ENCODE measurements at regions not wholly inside any gene's neighbourhood (a gene's known extent, or its start where the extent isn't known, plus 50 kb on each side); places are given as distances from the start of the nearest gene placed in this dataset.

DNA sequence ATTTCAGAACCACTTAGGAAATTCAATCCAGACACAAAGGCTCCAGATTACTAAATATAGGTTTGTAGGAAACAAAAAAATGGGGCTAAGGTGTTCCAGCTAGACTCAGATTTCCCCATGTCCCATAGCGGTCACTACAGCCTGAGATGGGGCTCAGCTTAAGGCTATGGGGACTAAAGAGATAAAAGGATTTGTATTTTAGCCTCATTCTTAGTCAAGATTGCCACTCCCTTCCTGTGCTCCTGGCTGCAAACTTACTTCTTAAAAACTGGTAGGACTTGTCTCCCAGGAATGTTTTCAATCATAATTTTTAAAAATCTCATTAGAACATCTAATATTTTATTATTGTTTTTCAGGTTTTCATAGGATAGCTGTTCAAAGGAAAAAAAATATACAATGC is 253.8 kb upstream of the DAB2 start:
- peaks cover 5% of the 10 kb centered on the region for H3K27me3 ChIP-seq (replicated peaks; ENCODE audit: insufficient read depth, low read depth, low read length, poor library complexity)
- ChIA-PET POLR2A (ENCODE audit: low non-redundant PET) (interaction anchor here (0.6 kb wide), 1 partner anchor 504 kb away, joined by 3 read pairs; no protein-coding TSS in a partner anchor), CTCF (no interaction called here)
- intact Hi-C loops (cut with micrococcal nuclease; ENCODE audit: unreplicated experiment), result no loop called here
- no peaks in the 10 kb centered on the region for H3K36me3 ChIP-seq (ENCODE audit: insufficient read depth, low read length, poor library complexity, severe bottlenecking)
- no peaks in the 10 kb centered on the region for H3K4me1 ChIP-seq (ENCODE audit: insufficient read depth, low read length, poor library complexity, severe bottlenecking)
- no peak for DNase-seq (ENCODE audit: low spot score)
- BruUV-seq (replicated peaks), result no TSS peak
- TF ChIP-seq, protein P1, sequence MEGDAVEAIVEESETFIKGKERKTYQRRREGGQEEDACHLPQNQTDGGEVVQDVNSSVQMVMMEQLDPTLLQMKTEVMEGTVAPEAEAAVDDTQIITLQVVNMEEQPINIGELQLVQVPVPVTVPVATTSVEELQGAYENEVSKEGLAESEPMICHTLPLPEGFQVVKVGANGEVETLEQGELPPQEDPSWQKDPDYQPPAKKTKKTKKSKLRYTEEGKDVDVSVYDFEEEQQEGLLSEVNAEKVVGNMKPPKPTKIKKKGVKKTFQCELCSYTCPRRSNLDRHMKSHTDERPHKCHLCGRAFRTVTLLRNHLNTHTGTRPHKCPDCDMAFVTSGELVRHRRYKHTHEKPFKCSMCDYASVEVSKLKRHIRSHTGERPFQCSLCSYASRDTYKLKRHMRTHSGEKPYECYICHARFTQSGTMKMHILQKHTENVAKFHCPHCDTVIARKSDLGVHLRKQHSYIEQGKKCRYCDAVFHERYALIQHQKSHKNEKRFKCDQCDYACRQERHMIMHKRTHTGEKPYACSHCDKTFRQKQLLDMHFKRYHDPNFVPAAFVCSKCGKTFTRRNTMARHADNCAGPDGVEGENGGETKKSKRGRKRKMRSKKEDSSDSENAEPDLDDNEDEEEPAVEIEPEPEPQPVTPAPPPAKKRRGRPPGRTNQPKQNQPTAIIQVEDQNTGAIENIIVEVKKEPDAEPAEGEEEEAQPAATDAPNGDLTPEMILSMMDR (conservative IDR thresholded peaks at IDR 0.05; ENCODE audit: low read depth, low read length), result no peak
- no peak for TF ChIP-seq EZH2 (IDR thresholded peaks at IDR 0.05; ENCODE audit: borderline replicate concordance, low read depth, low read length, poor library complexity, severe bottlenecking)
- H3K9me3 ChIP-seq (ENCODE audit: low read depth, low read length, poor library complexity, severe bottlenecking), result no peaks in the 10 kb centered on the region
- H3K4me3 ChIP-seq (ENCODE audit: low read depth, low read length, poor library complexity, severe bottlenecking), result no peak overlapping the region
- no peak overlapping the region for H3K27ac ChIP-seq (ENCODE audit: low read depth, low read length, poor library complexity, severe bottlenecking)

DNA sequence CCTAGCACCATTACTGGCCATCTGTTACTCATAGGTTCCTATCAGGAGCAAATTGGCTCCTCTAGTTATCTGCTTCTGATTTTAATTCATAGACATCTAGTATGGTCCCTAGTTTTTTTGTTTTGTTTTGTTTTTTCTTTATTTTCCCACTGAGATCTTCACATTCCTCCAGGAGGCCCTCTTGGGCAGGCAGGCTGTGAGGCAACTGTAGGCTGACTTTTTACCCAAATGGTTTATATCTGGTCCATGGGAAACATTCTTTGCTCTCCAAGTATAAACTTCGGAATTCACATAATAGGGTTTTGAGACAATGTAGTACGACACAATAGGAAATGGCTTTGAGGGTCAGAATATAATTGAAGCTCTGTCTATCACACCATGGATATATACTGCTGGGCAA is 250.9 kb upstream of the DAB2 start:
- Histone ChIP-seq H3K4me1 (ENCODE audit: insufficient read depth, low read length, poor library complexity, severe bottlenecking) (no peaks in the 10 kb centered on the region), H3K4me3 (ENCODE audit: low read depth, low read length, poor library complexity, severe bottlenecking) (no peak overlapping the region), H3K36me3 (ENCODE audit: insufficient read depth, low read length, poor library complexity, severe bottlenecking) (no peaks in the 10 kb centered on the region), H3K9me3 (ENCODE audit: low read depth, low read length, poor library complexity, severe bottlenecking) (no peaks in the 10 kb centered on the region), H3K27me3 (replicated peaks; ENCODE audit: insufficient read depth, low read depth, low read length, poor library complexity) (peaks cover 3% of the 10 kb centered on the region), H3K27ac (ENCODE audit: low read depth, low read length, poor library complexity, severe bottlenecking) (no peak overlapping the region)
- ChIA-PET POLR2A (ENCODE audit: low non-redundant PET) (no interaction called here), CTCF (no interaction called here)
- intact Hi-C loops (cut with micrococcal nuclease; ENCODE audit: unreplicated experiment), result no loop called here
- TF ChIP-seq EZH2 (IDR thresholded peaks at IDR 0.05; ENCODE audit: borderline replicate concordance, low read depth, low read length, poor library complexity, severe bottlenecking), result no peak
- TF ChIP-seq, protein P1 (conservative IDR thresholded peaks at IDR 0.05; ENCODE audit: low read depth, low read length), result no peak
- no TSS peak for BruUV-seq (replicated peaks)
- DNase-seq (ENCODE audit: low spot score), result no peak

DNA sequence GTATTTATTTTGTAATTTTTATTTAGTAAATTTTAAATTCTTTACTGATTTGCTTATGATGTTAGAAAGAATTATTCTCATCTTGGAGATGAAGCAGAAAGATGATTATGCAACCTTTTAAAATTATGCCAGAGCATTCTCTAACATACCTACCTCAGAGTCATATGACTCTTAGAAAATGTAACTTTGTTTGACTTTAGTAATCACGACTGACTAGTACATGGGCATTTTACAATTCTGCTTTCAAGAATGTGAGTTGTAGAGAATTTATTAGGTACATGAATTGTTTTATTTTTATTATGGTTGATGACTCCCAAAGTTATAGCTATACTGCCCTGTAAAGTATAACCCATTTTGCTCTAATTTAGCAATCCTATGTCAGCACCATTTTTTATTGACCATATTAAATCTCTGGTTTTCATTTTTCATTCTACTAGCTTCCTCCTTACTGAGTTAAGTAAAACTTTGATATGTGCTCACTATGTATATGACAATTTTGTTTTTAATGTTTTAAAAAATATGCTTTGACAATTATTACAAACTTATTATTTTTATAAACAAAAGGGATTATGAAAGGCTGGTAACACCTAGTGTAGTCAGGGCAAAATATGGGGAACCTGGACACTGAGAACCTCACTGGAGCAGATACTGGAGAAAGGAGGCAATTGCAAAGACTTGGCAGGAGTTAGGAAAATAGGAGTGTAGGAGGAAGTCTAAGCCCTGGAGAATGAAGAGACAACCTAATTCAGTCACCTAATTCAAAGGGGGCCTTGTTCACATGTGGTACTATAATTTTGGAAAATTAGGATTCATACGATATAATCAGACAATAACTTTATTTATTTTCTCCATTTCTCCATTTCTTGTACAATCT is 249.7 kb upstream of the DAB2 start:
- intact Hi-C loops (cut with micrococcal nuclease; ENCODE audit: unreplicated experiment), result no loop called here
- ChIA-PET CTCF (interaction anchor here (0.6 kb wide), 1 partner anchor 378 kb away, joined by 4 read pairs; no protein-coding TSS in a partner anchor), POLR2A (ENCODE audit: low non-redundant PET) (no interaction called here)
- H3K9me3 ChIP-seq (ENCODE audit: low read depth, low read length, poor library complexity, severe bottlenecking), result no peaks in the 10 kb centered on the region
- H3K27me3 ChIP-seq (replicated peaks; ENCODE audit: insufficient read depth, low read depth, low read length, poor library complexity), result no peaks in the 10 kb centered on the region
- H3K4me1 ChIP-seq (ENCODE audit: insufficient read depth, low read length, poor library complexity, severe bottlenecking), result no peaks in the 10 kb centered on the region
- TF ChIP-seq, protein P1 (conservative IDR thresholded peaks at IDR 0.05; ENCODE audit: low read depth, low read length), result no peak
- TF ChIP-seq EZH2 (IDR thresholded peaks at IDR 0.05; ENCODE audit: borderline replicate concordance, low read depth, low read length, poor library complexity, severe bottlenecking), result no peak
- H3K4me3 ChIP-seq (ENCODE audit: low read depth, low read length, poor library complexity, severe bottlenecking), result no peak overlapping the region
- H3K27ac ChIP-seq (ENCODE audit: low read depth, low read length, poor library complexity, severe bottlenecking), result no peak overlapping the region
- H3K36me3 ChIP-seq (ENCODE audit: insufficient read depth, low read length, poor library complexity, severe bottlenecking), result no peaks in the 10 kb centered on the region
- DNase-seq (ENCODE audit: low spot score), result no peak
- BruUV-seq (replicated peaks), result no TSS peak

Measured in A673 (cell line).